Ishikawa (cell line): ENCODE measurements at regions not wholly inside any gene's neighbourhood (a gene's known extent, or its start where the extent isn't known, plus 50 kb on each side); places are given as distances from the start of the nearest gene placed in this dataset.

Experiments
- CEBPB ChIP-seq: IDR thresholded peaks from 2 replicates; pipeline ENCODE4 v1.6.1; 2012
- CREB1 ChIP-seq: IDR thresholded peaks from 2 replicates; pipeline ENCODE4 v1.6.1; 2012; ENCODE audit warnings: low read depth
- EGR1 ChIP-seq: IDR thresholded peaks from 2 replicates; pipeline ENCODE4 v1.6.1; 2012
- EP300 ChIP-seq: IDR thresholded peaks from 2 replicates; pipeline ENCODE4 v1.6.1; 2012; ENCODE audit warnings: borderline replicate concordance
- FOXM1 ChIP-seq: IDR thresholded peaks from 2 replicates; pipeline ENCODE4 v1.6.1; 2012; ENCODE audit warnings: low read depth, borderline replicate concordance
- NFIC ChIP-seq: IDR thresholded peaks from 2 replicates; pipeline ENCODE4 v1.6.1; 2012
- RAD21 ChIP-seq: IDR thresholded peaks from 2 replicates; pipeline ENCODE4 v1.6.1; 2012; ENCODE audit warnings: low read depth
- REST ChIP-seq: IDR thresholded peaks from 2 replicates; pipeline ENCODE4 v1.6.1; 2012; ENCODE audit warnings: low read depth, mild to moderate bottlenecking
- TAF1 ChIP-seq: IDR thresholded peaks from 2 replicates; pipeline ENCODE4 v1.6.1; 2012; ENCODE audit warnings: low read depth, mild to moderate bottlenecking
- TCF12 ChIP-seq: IDR thresholded peaks from 2 replicates; pipeline ENCODE4 v1.6.1; 2012; ENCODE audit warnings: low read depth
- TEAD4 ChIP-seq: IDR thresholded peaks from 2 replicates; pipeline ENCODE4 v1.6.1; 2012
- YY1 ChIP-seq: IDR thresholded peaks from 2 replicates; pipeline ENCODE4 v1.6.1; 2012; ENCODE audit warnings: low read depth
- ZBTB7A ChIP-seq: IDR thresholded peaks from 2 replicates; pipeline ENCODE4 v1.6.1; 2012; ENCODE audit warnings: low read depth
- TF ChIP-seq, protein P1 (sequence below): IDR thresholded peaks from 2 replicates; pipeline ENCODE4 v1.6.1; 2012
- TF ChIP-seq, protein P2 (sequence below): IDR thresholded peaks from 2 replicates; pipeline ENCODE4 v1.6.1; 2012

DNA sequence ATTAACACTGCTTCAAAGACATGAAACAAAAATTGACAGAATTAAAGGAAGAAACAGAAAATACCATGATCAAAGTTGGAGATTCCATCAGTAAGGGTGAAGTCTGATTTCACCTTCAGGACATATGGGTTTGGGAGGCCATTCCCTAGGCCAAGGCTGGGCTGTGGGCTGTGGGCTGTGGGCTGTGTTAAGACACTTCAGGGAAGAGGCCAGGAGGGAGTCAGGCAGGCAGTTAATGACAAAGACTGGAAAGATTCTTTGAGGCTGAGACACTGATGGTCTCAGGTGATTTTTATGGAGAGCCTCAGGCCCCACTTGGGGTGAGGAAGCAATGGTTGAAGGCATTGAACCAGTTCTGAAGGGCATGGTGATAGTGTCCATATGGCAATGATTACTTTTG, 57.5 kb downstream of the MAGEF1 start:
- no peak for TF ChIP-seq NFIC
- TF ChIP-seq CEBPB = no peak
- TF ChIP-seq, protein P1, sequence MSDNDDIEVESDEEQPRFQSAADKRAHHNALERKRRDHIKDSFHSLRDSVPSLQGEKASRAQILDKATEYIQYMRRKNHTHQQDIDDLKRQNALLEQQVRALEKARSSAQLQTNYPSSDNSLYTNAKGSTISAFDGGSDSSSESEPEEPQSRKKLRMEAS = no peak

DNA sequence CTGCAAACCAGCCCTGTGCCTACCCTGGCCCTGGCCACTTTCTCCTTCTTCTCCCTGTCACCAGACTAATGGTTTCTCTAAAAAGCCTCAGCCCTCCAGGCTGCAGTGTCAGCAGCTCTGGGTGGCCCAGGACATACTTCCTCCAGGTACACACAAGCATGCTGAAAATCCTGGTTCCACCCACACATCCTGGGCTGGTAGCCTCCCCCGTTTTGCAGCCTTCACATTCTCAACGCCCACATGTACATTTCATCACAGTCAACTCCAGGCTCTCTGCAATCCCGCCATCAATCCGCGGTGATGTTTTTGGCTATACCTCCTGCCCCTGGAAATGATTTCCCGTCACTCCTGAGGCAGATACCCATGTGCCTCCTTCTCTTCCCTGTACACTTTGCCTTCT, 59.4 kb downstream of the MAGEF1 start:
- TF ChIP-seq EGR1 = peak; percentile 84
- TF ChIP-seq, protein P2, sequence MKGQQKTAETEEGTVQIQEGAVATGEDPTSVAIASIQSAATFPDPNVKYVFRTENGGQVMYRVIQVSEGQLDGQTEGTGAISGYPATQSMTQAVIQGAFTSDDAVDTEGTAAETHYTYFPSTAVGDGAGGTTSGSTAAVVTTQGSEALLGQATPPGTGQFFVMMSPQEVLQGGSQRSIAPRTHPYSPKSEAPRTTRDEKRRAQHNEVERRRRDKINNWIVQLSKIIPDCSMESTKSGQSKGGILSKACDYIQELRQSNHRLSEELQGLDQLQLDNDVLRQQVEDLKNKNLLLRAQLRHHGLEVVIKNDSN = no peak
- TF ChIP-seq TCF12 = no peak
- TF ChIP-seq, protein P1 = no peak

GRCh38 chr3:184651904-184652303, 60.0 kb downstream of the MAGEF1 start:
- TF ChIP-seq TCF12 (no peak), TAF1 (no peak), REST (no peak), ZBTB7A (no peak), FOXM1 (no peak), TEAD4 (no peak), YY1 (no peak), EGR1 (no peak), CEBPB (no peak), CREB1 (no peak), EP300 (no peak), RAD21 (no peak), NFIC (no peak)
- TF ChIP-seq, protein P2 = no peak
- TF ChIP-seq, protein P1 = no peak

DNA sequence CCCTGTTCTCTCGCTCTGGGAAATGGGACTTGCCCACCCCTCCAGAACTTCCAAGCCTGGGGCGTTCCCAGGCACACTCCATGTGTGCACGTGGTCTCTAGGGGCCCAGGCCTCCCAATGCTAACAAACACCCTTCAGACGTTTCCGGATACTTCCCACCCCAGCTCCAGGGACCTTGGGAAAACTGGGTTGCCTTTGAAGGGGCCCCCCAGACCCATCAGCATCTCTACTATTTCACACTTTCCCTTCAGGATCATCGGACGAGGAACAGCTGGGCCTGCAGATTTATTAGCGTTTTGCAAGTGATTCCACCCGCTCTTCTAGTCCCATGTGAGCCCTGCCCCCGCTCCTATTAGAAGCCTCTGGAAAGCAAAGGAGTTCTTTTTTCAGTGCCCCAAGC, 63.2 kb downstream of the MAGEF1 start:
- TF ChIP-seq CEBPB (no peak), EGR1 (no peak), EP300 (no peak), TCF12 (no peak), FOXM1 (no peak), TEAD4 (no peak)
- TF ChIP-seq, protein P1 = no peak

GRCh38 chr3:184647405-184647936, 64.4 kb downstream of the MAGEF1 start:
- TF ChIP-seq TEAD4 (no peak), ZBTB7A (no peak), EGR1 (no peak), CREB1 (no peak), FOXM1 (no peak), TCF12 (no peak), TAF1 (no peak), CEBPB (no peak)
- TF ChIP-seq, protein P1 = no peak

DNA sequence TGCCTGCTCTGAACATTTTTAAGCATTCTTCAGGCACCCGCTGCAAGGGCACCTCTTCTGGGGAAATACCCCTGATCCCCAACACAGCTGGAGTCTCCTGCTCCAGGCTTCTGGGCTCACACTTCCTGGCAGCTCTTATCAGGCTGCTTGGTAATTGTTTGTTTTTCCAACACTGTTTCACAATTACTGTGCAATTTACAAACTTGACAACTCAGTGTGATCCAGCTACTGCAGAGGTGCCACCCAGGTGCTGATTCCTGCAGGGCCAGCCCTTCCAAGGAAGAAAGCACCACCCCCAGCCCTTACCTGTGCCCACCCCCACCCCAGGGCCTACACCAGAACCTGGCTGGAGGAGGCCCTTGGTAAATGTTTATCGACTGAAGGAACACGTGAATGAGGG, 66.5 kb downstream of the MAGEF1 start:
- TF ChIP-seq REST = no peak
- TF ChIP-seq TAF1 = no peak
- TF ChIP-seq EGR1 = no peak
- TF ChIP-seq TCF12 = no peak
- TF ChIP-seq RAD21 = no peak
- no peak for TF ChIP-seq YY1
- no peak for TF ChIP-seq CEBPB
- TF ChIP-seq, protein P2 = no peak
- no peak for TF ChIP-seq ZBTB7A
- no peak for TF ChIP-seq EP300
